Embryonic facial prominence (tissue), 1 donor: ENCODE measurements at regions not wholly inside any gene's neighbourhood (a gene's known extent, or its start where the extent isn't known, plus 50 kb on each side); places are given as distances from the start of the nearest gene placed in this dataset.

Experiments used
- DNase-seq: peaks from one replicate; pipeline ENCODE4 v3.0.0-alpha.2; 2016; ENCODE audit errors: extremely low spot score

GRCh38 chr7:116310141-116310540 lies 99.8 kb downstream of the TES start:
- DNase-seq, result no peak

DNA sequence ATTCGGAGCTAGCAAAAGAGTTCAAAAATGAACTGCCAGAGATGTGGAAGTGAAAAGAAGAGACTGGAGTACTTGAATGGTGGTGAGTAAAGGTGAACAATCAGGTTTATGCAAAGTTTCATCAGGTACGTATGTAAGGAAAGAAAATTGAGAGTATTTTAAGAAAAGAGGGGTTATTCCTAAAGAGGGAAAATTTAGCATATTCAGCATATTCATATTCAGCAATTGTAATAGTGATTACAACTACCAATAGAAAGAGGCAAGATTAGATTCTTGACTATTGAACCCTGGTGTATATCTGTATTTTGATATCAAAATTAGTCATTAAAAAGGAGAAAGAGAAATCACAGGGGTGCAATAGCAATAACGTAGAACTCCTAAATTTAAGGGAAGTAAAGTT lies 100.9 kb downstream of the TES start:
- no peak for DNase-seq

DNA sequence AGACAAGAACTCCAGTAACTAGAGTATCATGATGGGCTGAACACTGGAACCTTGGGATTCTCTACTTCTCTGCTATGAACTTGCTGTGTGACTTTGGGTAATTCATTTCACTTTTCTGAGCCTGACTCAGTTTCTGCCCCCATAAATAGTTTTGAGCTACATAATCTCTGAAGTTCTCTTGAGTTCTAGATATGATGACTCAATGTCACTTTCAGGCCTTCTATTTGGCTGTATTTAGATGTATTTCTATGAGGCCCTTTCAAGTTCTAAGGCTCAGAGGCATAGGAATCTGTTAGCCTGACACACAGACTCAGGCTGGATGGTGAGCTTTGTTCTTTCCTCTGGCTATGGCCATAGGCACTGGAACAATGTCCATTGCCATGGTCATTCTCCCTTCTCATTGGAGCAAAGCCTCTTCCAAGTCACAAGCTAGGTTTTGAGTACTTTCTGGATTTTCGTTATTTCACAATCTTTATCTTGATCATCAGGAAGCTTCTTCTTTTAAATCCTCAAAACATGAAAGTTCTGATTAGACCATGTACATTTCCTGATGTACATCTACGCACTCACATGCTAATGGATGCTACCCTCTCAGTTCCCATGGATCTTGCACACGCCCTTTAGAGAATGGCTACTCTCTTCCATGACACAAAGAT lies 101.6 kb downstream of the TES start:
- no peak for DNase-seq

GRCh38 chr7:116315293-116315692 lies 105.0 kb downstream of the TES start:
- DNase-seq, result no peak

- no peak for DNase-seq
Measured at GRCh38 chr7:116315803-116316202, 105.5 kb downstream of the TES start.

DNA sequence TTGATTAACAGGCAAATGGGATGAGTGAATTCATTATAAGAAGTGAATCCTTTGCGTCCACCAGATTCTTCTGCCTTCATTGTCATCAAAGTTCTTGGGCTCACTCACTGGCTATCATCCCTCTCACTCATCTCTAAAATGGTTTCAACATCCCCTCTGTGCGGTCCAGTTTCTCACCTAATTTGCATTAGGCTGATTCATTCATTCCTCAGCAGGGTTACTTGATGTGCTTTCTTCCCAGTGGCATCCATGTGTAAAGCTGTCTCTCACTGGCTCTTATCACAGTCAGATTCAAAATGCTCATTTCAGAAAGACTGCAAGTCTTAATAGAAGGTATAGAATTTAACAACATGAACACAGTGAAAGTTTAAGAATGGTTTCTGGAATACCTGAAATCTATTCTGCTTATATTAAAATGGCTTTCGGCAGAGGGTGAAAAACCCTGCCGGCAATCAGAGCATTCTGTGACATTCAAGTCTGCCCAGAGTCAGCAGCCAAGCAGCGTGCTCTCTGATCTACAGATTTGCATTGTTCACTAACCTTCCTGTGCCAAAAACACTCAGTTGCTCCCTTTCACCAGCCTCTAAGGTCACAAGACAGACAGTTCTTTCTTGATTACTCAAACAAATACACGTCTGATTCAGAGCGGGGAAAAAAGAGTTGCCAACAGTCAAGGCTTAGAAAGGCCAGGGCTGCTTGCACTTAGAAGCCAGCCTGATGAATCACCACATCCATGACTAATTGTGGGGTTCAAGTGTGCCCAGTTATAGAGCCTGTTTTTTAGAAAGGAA lies 106.7 kb downstream of the TES start:
- no peak for DNase-seq

DNA sequence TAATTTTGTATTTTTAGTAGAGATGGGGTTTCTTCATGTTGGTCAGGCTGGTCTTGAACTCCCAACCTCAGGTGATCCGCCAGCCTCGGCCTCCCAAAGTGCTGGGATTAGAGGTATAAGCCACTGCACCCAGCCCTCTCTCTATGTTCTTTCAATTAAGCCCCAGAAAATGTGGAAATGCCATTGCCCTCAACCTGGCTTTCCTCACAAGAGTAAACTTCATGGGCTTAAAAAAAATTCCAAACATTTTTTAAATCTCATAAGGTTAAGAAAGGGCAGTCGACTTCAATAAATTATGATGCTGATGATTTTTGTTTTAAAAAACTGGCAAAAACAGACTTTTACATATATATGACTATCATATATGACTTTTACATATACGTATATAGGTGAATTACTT lies 107.6 kb downstream of the TES start:
- no peak for DNase-seq

- DNase-seq, result no peak
Measured at GRCh38 chr7:116322541-116322940, 112.2 kb downstream of the TES start.

- DNase-seq, result no peak
Measured at GRCh38 chr7:116324582-116324981, 114.2 kb downstream of the TES start.

- DNase-seq, result no peak
Measured at GRCh38 chr7:116325517-116325916, 115.2 kb downstream of the TES start.

DNA sequence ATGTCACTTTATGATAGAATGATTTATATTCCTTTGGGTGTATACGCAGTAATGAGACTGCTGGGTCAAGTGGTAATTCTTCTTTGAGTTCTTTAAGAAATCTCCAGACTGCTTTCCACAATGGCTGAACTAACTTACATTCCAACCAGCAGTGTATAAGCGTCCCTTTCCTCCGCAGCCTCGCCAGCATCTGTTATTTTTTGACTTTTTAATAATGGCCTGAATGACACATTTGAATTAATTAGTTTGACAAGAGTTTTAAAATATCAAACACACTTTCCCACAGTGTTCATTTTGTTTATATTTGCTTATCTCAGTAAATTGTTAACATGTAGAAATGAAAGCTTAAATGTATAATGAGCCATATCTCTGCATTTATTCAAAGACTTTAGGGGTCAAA lies 116.8 kb downstream of the TES start:
- no peak for DNase-seq

GRCh38 chr7:116327752-116328151 lies 117.4 kb downstream of the TES start:
- DNase-seq, result no peak

DNA sequence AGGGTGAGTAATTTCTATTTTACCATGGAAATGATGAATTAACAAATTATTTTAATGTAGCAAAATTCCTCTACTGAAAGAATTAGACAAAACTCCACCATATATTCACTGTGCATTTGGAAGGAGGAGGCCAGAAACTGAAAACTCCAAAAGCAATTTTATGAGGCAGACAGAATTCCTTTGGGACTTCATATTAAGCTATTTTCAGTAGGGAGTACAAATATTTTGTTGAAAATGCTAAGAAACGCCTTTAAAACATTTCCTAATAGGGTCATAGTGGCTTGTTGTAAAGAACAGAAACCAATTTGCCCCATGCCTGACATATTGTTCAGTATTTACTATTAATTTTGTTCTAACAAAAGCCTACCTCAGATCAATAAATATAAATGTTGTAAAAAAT lies 117.8 kb downstream of the TES start:
- no peak for DNase-seq

DNA sequence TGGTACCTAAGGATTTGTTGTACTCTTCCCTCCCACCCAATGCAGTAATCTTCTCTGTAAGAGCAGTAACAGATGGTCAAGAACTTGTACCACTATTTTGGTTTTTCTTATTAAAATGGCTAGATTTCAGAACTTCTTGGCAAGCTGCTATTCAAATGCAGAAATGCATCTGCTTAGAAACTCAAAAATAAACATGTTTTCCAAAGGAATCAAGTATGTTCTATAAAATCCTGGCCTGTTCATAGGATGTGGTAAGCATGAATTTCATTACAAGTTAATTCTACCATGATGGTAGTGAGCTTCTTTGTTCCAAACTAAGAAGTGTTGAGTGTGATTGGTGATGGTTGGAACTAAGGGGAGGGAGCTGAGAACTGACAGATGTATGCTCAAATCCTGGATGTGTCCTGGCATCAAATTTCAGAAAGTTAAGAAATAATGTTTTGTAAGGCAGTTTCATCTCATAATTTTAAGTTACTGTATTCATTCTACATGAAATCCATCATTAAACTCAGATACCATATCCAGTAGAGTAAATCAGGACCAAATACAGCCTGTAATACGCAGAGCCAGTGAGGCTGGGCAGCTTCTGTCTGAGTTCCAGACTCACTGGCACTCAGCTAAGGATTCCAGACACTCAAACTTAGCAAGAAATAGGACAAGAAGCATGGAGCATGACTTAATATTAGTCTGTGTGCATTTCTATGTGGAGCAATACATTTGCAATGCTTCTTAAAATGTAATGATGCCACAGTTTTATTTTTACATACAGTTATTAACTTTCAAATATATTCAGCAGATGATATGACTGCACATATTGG lies 119.6 kb downstream of the TES start:
- no peak for DNase-seq

- DNase-seq, result no peak
Measured at GRCh38 chr7:116331020-116331419, 120.7 kb downstream of the TES start.

- DNase-seq, result no peak
Measured at GRCh38 chr7:116332766-116333165, 122.4 kb downstream of the TES start.

GRCh38 chr7:116334555-116334954 lies 124.2 kb downstream of the TES start:
- DNase-seq, result no peak

DNA sequence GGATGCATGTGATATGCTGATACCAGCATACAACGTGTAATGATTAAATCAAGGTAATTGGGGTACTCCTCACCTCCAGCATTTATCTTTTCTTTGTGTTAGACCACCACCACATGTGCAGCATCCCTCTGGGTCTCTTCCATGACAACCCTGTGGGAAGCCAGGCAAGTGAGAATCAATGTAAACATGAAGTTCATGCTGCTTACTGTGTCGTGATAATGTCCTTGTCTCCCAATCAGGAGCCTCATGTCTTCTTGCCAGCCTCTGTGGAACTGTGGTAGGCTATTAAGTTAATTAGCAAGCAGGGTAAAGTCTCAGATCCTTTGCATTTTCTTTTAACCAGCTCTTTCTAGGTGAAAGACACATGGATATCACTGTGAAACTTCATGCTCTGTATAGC lies 126.7 kb downstream of the TES start:
- no peak for DNase-seq

DNA sequence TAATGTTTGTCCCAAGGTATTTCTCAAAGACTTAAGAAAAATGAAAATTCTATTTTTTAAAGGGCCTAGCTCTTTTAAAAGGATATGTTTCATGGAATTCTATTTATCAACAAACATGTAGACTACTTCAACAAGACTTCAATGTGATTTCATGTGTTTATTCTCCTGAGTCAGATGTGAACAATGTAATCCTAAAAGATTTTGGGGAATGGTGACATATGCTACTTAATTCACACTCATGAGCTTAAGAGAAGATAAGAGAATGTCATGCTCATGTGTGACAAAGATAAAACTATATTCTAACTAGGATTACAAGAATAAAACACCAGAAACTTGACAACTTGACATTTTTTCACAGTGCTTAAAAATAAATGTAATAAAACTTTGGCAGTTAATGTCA lies 127.5 kb downstream of the TES start:
- no peak for DNase-seq

DNA sequence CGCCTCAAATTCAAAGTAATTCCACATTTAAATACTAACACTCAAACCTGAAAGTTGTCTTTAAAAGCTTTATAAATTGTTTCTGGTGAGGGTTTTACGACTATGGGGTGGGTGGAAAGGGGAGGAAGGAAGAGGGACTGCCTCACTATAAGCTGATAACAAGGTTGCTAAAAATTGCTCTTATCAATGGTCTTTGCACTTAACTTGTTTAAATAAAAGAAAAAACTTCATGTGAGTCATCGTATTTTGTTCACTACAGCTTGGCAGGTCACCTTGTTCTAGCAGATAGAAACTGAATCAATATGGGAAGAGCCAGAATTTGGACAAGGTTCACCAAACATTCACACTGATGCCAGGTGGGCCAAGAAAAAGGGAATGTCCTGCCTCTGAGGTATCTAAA lies 129.2 kb downstream of the TES start:
- DNase-seq, result no peak

- no peak for DNase-seq
Measured at GRCh38 chr7:116340201-116340847, 130.0 kb downstream of the TES start.
